Neuronal stem cell (in vitro differentiated cells): ENCODE measurements at regions not wholly inside any gene's neighbourhood (a gene's known extent, or its start where the extent isn't known, plus 50 kb on each side); places are given as distances from the start of the nearest gene placed in this dataset.

Source experiments
- DNase-seq: peaks from one replicate; pipeline ENCODE4 v3.0.0-alpha.2; 2013; ENCODE audit warnings: low spot score
- H2AFZ ChIP-seq: one replicate; pipeline ENCODE4 v1.6.1; 2013; ENCODE audit warnings: mild to moderate bottlenecking, low read length, inconsistent platforms
- H2AK5ac ChIP-seq: 2 replicates; pipeline ENCODE4 v1.6.1; 2013; ENCODE audit warnings: low read depth, mild to moderate bottlenecking, inconsistent platforms, low read length, moderate library complexity, mixed read lengths
- H2BK120ac ChIP-seq: 2 replicates; pipeline ENCODE4 v1.6.1; 2013; ENCODE audit warnings: low read depth, mild to moderate bottlenecking, inconsistent platforms, low read length, moderate library complexity, mixed read lengths
- H2BK12ac ChIP-seq: one replicate; pipeline ENCODE4 v1.6.1; 2013; ENCODE audit warnings: low read length, inconsistent platforms
- H2BK15ac ChIP-seq: 2 replicates; pipeline ENCODE4 v1.6.1; 2013; ENCODE audit warnings: mild to moderate bottlenecking, low read length, inconsistent platforms, mixed read lengths
- H2BK5ac ChIP-seq: one replicate; pipeline ENCODE4 v1.6.1; 2013; ENCODE audit warnings: inconsistent platforms, mild to moderate bottlenecking, low read length, moderate library complexity
- H3K14ac ChIP-seq: one replicate; pipeline ENCODE4 v1.6.1; 2013; ENCODE audit warnings: low read length, inconsistent platforms
- H3K18ac ChIP-seq: 2 replicates; pipeline ENCODE4 v1.6.1; 2013; ENCODE audit warnings: low read length, inconsistent platforms
- H3K23ac ChIP-seq: 2 replicates; pipeline ENCODE4 v1.6.1; 2013; ENCODE audit warnings: low read depth, mild to moderate bottlenecking, mixed read lengths, low read length, inconsistent platforms; ENCODE audit not compliant: poor library complexity
- H3K27ac ChIP-seq: replicated peaks from 3 replicates; pipeline ENCODE4 v1.5.1; 2013; ENCODE audit warnings: low read length, inconsistent platforms
- H3K27me3 ChIP-seq, 3 experiments: 2 replicates each; pipeline ENCODE4 v1.6.1; 2013; ENCODE audit warnings: low read length in 3 of 3, mild to moderate bottlenecking in 2 of 3, inconsistent platforms in 1 of 3, low read depth in 1 of 3, mixed read lengths in 1 of 3, moderate library complexity in 1 of 3; ENCODE audit not compliant: control insufficient read depth in 3 of 3, insufficient read depth in 3 of 3
- H3K36me3 ChIP-seq, 2 donors: replicated peaks in 1 of 2; 2 replicates each; pipeline ENCODE4 v1.6.1; 2013; ENCODE audit warnings: low read length in 2 of 2; ENCODE audit not compliant: control insufficient read depth in 2 of 2, insufficient read depth in 2 of 2
- H3K4ac ChIP-seq: 2 replicates; pipeline ENCODE4 v1.6.1; 2013; ENCODE audit warnings: inconsistent platforms, mild to moderate bottlenecking, low read length, moderate library complexity
- H3K4me1 ChIP-seq, 2 donors: 1 replicate in 1 of 2; 2 replicates in 1 of 2; pipeline ENCODE4 v1.6.1; 2013; ENCODE audit warnings: low read length in 2 of 2, low read depth in 1 of 2; ENCODE audit not compliant: control insufficient read depth in 2 of 2, insufficient read depth in 1 of 2
- H3K4me2 ChIP-seq: one replicate; pipeline ENCODE4 v1.6.1; 2013; ENCODE audit warnings: mild to moderate bottlenecking, low read length, inconsistent platforms; ENCODE audit not compliant: insufficient read depth, poor library complexity, severe bottlenecking
- H3K4me3 ChIP-seq, 2 donors: 2 replicates each; pipeline ENCODE4 v1.5.1; 2013; ENCODE audit warnings: low read length in 2 of 2, mild to moderate bottlenecking in 2 of 2, inconsistent platforms in 1 of 2, moderate library complexity in 1 of 2
- H3K79me1 ChIP-seq: one replicate; pipeline ENCODE4 v1.6.1; 2013; ENCODE audit warnings: low read depth, mild to moderate bottlenecking, inconsistent platforms, low read length, moderate library complexity
- H3K9ac ChIP-seq: one replicate; pipeline ENCODE4 v1.6.1; 2013; ENCODE audit warnings: mild to moderate bottlenecking, low read depth, low read length, inconsistent platforms; ENCODE audit not compliant: poor library complexity
- H3K9me3 ChIP-seq, 2 donors: replicated peaks in 1 of 2; 2 replicates each; pipeline versions ENCODE3 to v1.6.1; 2013; ENCODE audit warnings: low read length in 2 of 2, mild to moderate bottlenecking in 2 of 2, inconsistent platforms in 1 of 2, low read depth in 1 of 2, mixed read lengths in 1 of 2, moderate library complexity in 1 of 2; ENCODE audit not compliant: control insufficient read depth in 2 of 2, insufficient read depth in 1 of 2
- H4K8ac ChIP-seq: one replicate; pipeline ENCODE4 v1.6.1; 2013; ENCODE audit warnings: low read depth, mild to moderate bottlenecking, inconsistent platforms, low read length, moderate library complexity
- H4K91ac ChIP-seq: one replicate; pipeline ENCODE4 v1.6.1; 2013; ENCODE audit warnings: low read length, low read depth, mild to moderate bottlenecking, inconsistent platforms; ENCODE audit not compliant: poor library complexity
- WGBS, 2 donors: extraction: QIAGEN DNeasy Blood & Tissue Kit; methylation state at CpG; one replicate each; pipeline ENCODE4 v1.1.7; 2013; ENCODE audit warnings: missing lambda C conversion rate in 2 of 2, mixed read lengths in 1 of 2; ENCODE audit not compliant: insufficient read length in 2 of 2, insufficient replicate concordance in 1 of 2; ENCODE audit errors: extremely low coverage in 2 of 2; 5-methylcytosine and 5-hydroxymethylcytosine counted together

DNA sequence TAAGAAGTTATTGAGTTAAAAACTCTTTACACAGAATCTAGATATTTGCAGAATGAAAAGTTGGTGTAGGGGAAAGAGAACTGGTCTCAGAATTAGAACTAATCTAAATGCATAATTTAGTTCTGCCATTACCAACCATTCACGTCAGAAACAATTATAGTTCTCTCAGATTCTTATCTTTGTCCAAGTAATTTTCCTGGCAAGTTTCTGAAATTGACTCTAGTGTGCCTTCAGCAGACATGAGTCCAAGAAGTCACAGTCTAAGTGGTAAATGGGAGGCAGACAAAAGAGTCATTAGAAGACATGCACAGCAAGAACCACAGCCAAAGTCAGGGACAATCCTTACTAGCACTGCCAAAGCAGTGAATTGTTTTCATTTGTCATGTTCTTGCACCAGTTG is 1870.1 kb downstream of the LRRC4C start:
- Histone ChIP-seq H3K36me3 (no peaks in the 10 kb centered on the region), H3K4me1 (no peaks in the 10 kb centered on the region), H3K23ac (no peak overlapping the region), H3K4ac (no peak overlapping the region), H4K91ac (no peak overlapping the region), H2BK5ac (no peak overlapping the region), H2BK15ac (no peak overlapping the region), H2BK12ac (no peak overlapping the region), H3K4me3 (no peak overlapping the region), H3K14ac (no peak overlapping the region), H2AFZ (no peak overlapping the region), H4K8ac (no peak overlapping the region), H3K4me2 (no peak overlapping the region), H3K27ac (no peak overlapping the region), H3K27me3 (no peaks in the 10 kb centered on the region), H3K9me3 (no peaks in the 10 kb centered on the region), H3K18ac (no peak overlapping the region), H2AK5ac (no peak overlapping the region), H2BK120ac (no peak overlapping the region), H3K79me1 (no peaks in the 10 kb centered on the region), H3K9ac (no peak overlapping the region)
- no CpG with 5 or more reads among the region's 1 CpG for WGBS, 2 donors
- no peak for DNase-seq

DNA sequence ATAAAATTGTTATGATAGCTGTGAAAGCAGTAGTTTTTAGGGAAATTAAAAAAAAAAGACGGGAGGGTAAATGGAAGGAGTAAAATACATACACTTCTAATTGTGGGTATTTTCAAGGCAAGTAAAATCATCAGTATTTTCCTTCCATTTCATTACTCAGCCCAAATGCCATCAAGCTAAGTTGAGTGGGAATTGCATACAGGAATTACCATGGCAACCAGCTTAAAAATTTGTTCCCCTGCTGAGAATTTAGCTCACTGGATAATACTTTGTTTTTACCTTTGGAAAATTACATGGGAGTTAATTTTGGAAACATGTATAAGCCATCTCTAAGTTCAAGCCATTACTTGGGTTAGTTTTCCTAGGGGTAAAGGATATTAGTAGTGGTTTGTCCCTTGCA is 1873.4 kb downstream of the LRRC4C start:
- H3K4me1 ChIP-seq = no peaks in the 10 kb centered on the region
- no peaks in the 10 kb centered on the region for H3K27me3 ChIP-seq
- no peak overlapping the region for H2BK5ac ChIP-seq
- no peak for DNase-seq
- no peak overlapping the region for H4K8ac ChIP-seq
- no peak overlapping the region for H3K27ac ChIP-seq
- H3K9me3 ChIP-seq = no peaks in the 10 kb centered on the region
- no peak overlapping the region for H3K4me3 ChIP-seq
- no peak overlapping the region for H2AK5ac ChIP-seq
- no peak overlapping the region for H3K18ac ChIP-seq
- no peak overlapping the region for H2BK15ac ChIP-seq
- no peak overlapping the region for H4K91ac ChIP-seq
- H2BK120ac ChIP-seq = no peak overlapping the region
- no peak overlapping the region for H3K23ac ChIP-seq
- no peak overlapping the region for H3K14ac ChIP-seq
- H3K9ac ChIP-seq = no peak overlapping the region
- no peak overlapping the region for H3K4ac ChIP-seq
- no peak overlapping the region for H2BK12ac ChIP-seq
- H3K79me1 ChIP-seq = no peaks in the 10 kb centered on the region
- H2AFZ ChIP-seq = no peak overlapping the region
- no peak overlapping the region for H3K4me2 ChIP-seq
- no peaks in the 10 kb centered on the region for H3K36me3 ChIP-seq
- 100% methylated on average over 1 of the region's 1 CpG; no CpG with 5 or more reads in 1 of the 2 donors for WGBS, 2 donors

DNA sequence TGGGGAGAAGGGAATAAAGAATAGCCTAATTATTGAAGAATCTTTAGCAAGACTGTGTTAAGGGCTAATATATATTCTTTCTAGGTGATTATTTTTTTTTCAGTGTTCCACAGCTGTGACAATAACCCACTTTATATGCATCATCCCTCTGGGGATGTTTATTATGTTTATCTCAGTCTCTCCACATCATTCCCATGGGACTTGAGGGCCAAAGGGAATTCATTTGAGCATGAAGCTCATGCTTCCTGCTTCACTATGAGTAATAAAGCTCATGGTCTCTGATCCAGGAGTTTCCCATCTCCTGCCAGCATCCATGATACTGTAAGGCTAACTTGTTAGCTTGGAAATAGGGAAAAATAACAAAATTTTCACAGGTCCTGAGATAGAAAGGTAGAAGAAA is 1888.4 kb downstream of the LRRC4C start:
- H3K4me1 ChIP-seq = no peaks in the 10 kb centered on the region
- H3K9me3 ChIP-seq = no peaks in the 10 kb centered on the region
- H3K14ac ChIP-seq = no peak overlapping the region
- no peak overlapping the region for H3K4ac ChIP-seq
- H4K91ac ChIP-seq = no peak overlapping the region
- no peak overlapping the region for H2AK5ac ChIP-seq
- H3K79me1 ChIP-seq = no peaks in the 10 kb centered on the region
- H3K27me3 ChIP-seq = no peaks in the 10 kb centered on the region
- H4K8ac ChIP-seq = no peak overlapping the region
- H2BK15ac ChIP-seq = no peak overlapping the region
- no peaks in the 10 kb centered on the region for H3K36me3 ChIP-seq
- no peak overlapping the region for H2BK5ac ChIP-seq
- DNase-seq = no peak
- H3K9ac ChIP-seq = no peak overlapping the region
- H2BK12ac ChIP-seq = no peak overlapping the region
- no peak overlapping the region for H3K18ac ChIP-seq
- no peak overlapping the region for H2BK120ac ChIP-seq
- no peak overlapping the region for H3K23ac ChIP-seq
- H3K4me2 ChIP-seq = no peak overlapping the region
- no peak overlapping the region for H2AFZ ChIP-seq
- H3K4me3 ChIP-seq = no peak overlapping the region
- H3K27ac ChIP-seq = no peak overlapping the region

DNA sequence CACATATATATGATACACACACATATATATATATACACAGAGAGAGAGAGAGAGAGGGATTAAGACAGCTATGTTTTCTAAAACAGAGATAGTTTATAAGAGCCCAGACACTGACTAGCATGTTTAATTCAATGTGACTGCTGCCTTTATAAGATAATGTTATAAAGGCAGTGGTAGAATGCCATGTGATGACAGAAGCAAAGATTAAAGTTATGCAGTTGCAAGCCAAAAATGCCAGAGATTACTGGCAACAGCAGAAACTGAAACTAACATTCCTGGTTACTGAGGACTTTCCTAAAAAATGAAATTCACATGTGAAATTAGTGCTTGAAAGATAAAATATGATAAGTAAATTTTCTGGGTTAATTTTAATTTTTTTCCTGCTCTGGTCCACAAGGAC is 1888.9 kb downstream of the LRRC4C start:
- Histone ChIP-seq H4K91ac (no peak overlapping the region), H2AK5ac (no peak overlapping the region), H4K8ac (no peak overlapping the region), H3K4me2 (no peak overlapping the region), H3K27me3 (no peaks in the 10 kb centered on the region), H3K36me3 (no peaks in the 10 kb centered on the region), H3K14ac (no peak overlapping the region), H3K18ac (no peak overlapping the region), H3K23ac (no peak overlapping the region), H3K79me1 (no peaks in the 10 kb centered on the region), H2BK120ac (no peak overlapping the region), H2BK5ac (no peak overlapping the region), H3K4ac (no peak overlapping the region), H3K9ac (no peak overlapping the region), H3K4me1 (no peaks in the 10 kb centered on the region), H3K4me3 (no peak overlapping the region), H2BK15ac (no peak overlapping the region), H2BK12ac (no peak overlapping the region), H3K9me3 (no peaks in the 10 kb centered on the region), H2AFZ (no peak overlapping the region), H3K27ac (no peak overlapping the region)
- DNase-seq = no peak
